ENCODE measurements at regions not wholly inside any gene's neighbourhood (a gene's known extent, or its start where the extent isn't known, plus 50 kb on each side); places are given as distances from the start of the nearest gene placed in this dataset.

GRCh38 chr16:47925811-47926460 lies 229.9 kb downstream of the ABCC12 start:
- TF ChIP-seq CTCF (IDR thresholded peaks at IDR 0.05; ENCODE audit: low read length) (no peak), EZH2 (IDR thresholded peaks at IDR 0.05; ENCODE audit: borderline replicate concordance, low read length) (no peak)

All from OCI-LY1 (cell line).